SU-DHL-6 (cell line): ENCODE measurements at regions not wholly inside any gene's neighbourhood (a gene's known extent, or its start where the extent isn't known, plus 50 kb on each side); places are given as distances from the start of the nearest gene placed in this dataset.

Experiments used
- H2AFZ ChIP-seq: fragments of 200-600 bp; sonication (generic); 2 replicates; pipeline ENCODE4 v1.6.1; 2014; ENCODE audit warnings: low read depth, mild to moderate bottlenecking, moderate library complexity, mixed read lengths, antibody characterized with exemption, low read length; ENCODE audit not compliant: severe bottlenecking
- H3F3A ChIP-seq: fragments of 200-600 bp; shearing (Covaris generic); 2 replicates; pipeline ENCODE4 v1.6.0; 2016; ENCODE audit warnings: antibody characterized with exemption, mild to moderate bottlenecking; ENCODE audit not compliant: insufficient read depth
- H3K27ac ChIP-seq: fragments of 200-600 bp; sonication (generic); 2 replicates; pipeline ENCODE4 v1.5.1; 2016; ENCODE audit warnings: low read depth, mild to moderate bottlenecking, low read length, moderate library complexity, mixed read lengths
- H3K27me3 ChIP-seq: fragments of 200-600 bp; sonication (generic), shearing (Covaris generic); 2 replicates; pipeline ENCODE4 v1.6.0; 2014; ENCODE audit warnings: mild to moderate bottlenecking, low read length
- H3K36me3 ChIP-seq: fragments of 200-600 bp; sonication (generic); 2 replicates; pipeline ENCODE4 v1.6.1; 2014; ENCODE audit warnings: mild to moderate bottlenecking, low read length, mixed read lengths
- H3K4me2 ChIP-seq: fragments of 300-600, 200-600 bp; shearing (Covaris generic), sonication (generic); 2 replicates; pipeline ENCODE4 v1.6.0; 2014; ENCODE audit warnings: low read length, low read depth, mild to moderate bottlenecking; ENCODE audit not compliant: poor library complexity, severe bottlenecking
- H3K4me3 ChIP-seq: fragments of 200-600 bp; sonication (generic); 2 replicates; pipeline ENCODE4 v1.5.1; 2014; ENCODE audit warnings: antibody characterized with exemption, low read length, mild to moderate bottlenecking, mixed read lengths; ENCODE audit not compliant: insufficient read depth, poor library complexity, severe bottlenecking
- H3K79me2 ChIP-seq: fragments of 200-600 bp; sonication (generic); 2 replicates; pipeline ENCODE4 v1.6.1; 2014; ENCODE audit warnings: mild to moderate bottlenecking, low read length, moderate library complexity; ENCODE audit not compliant: insufficient read depth
- H3K9ac ChIP-seq: fragments of 200-600 bp; sonication (generic); 2 replicates; pipeline ENCODE4 v1.7.0; 2014; ENCODE audit warnings: mild to moderate bottlenecking, low read length
- H3K9me2 ChIP-seq: fragments of 200-600 bp; sonication (generic); replicated peaks from 2 replicates; pipeline ENCODE4 v1.6.1; 2014; ENCODE audit warnings: low read length; ENCODE audit not compliant: insufficient read depth
- H3K9me3 ChIP-seq: fragments of 200-600 bp; sonication (generic); 2 replicates; pipeline ENCODE4 v1.6.1; 2014; ENCODE audit warnings: low read length, mixed read lengths; ENCODE audit not compliant: insufficient read depth
- H4K20me1 ChIP-seq: fragments of 200-600 bp; sonication (generic); 2 replicates; pipeline ENCODE4 v1.6.1; 2014; ENCODE audit warnings: low read depth, mild to moderate bottlenecking, antibody characterized with exemption, low read length, moderate library complexity, mixed read lengths
- CTCF ChIP-seq: fragments of 200-600 bp; sonication (generic); IDR thresholded peaks from one replicate; pipeline ENCODE4 v1.5.1; 2017; ENCODE audit warnings: antibody characterized with exemption, mild to moderate bottlenecking, low read length, moderate library complexity; ENCODE audit not compliant: insufficient read depth, poor library complexity, severe bottlenecking
- EZH2phosphoT487 ChIP-seq: fragments of 200-600 bp; sonication (generic), shearing (Covaris generic); conservative IDR thresholded peaks from 2 replicates; pipeline ENCODE4 v1.6.1; 2018; ENCODE audit warnings: mild to moderate bottlenecking, antibody characterized with exemption, low read length, moderate library complexity, mixed read lengths

- Histone ChIP-seq H3K27ac (no peak overlapping the region), H3K9ac (no peak overlapping the region), H3K4me3 (no peak overlapping the region), H3K36me3 (no peaks in the 10 kb centered on the region; the same call in 1 of the 2 replicates), H3K27me3 (no peaks in the 10 kb centered on the region), H2AFZ (no peak overlapping the region), H3F3A (no peaks in the 10 kb centered on the region), H3K79me2 (no peaks in the 10 kb centered on the region), H4K20me1 (no peaks in the 10 kb centered on the region), H3K4me2 (no peak overlapping the region), H3K9me3 (peaks cover 25% of the 10 kb centered on the region; the same call in 1 of the 2 replicates), H3K9me2 (no peaks in the 10 kb centered on the region)
- no peak for TF ChIP-seq EZH2phosphoT487
- TF ChIP-seq CTCF, result no peak
These were observed 245.0 kb upstream of the B3GALT2 start for GRCh38 chr1:193431265-193431977.

GRCh38 chr1:193427524-193427923 lies 241.1 kb upstream of the B3GALT2 start:
- Histone ChIP-seq H3K79me2 (no peaks in the 10 kb centered on the region), H3K36me3 (no peaks in the 10 kb centered on the region), H3K4me2 (no peak overlapping the region), H3F3A (no peaks in the 10 kb centered on the region), H3K9me3 (peaks cover 6% of the 10 kb centered on the region; the same call in 1 of the 2 replicates), H3K27me3 (no peaks in the 10 kb centered on the region), H4K20me1 (no peaks in the 10 kb centered on the region), H3K27ac (no peak overlapping the region), H3K9me2 (no peaks in the 10 kb centered on the region), H2AFZ (no peak overlapping the region), H3K9ac (no peak overlapping the region), H3K4me3 (no peak overlapping the region)
- no peak for TF ChIP-seq EZH2phosphoT487
- TF ChIP-seq CTCF, result no peak

- Histone ChIP-seq H3K79me2 (no peaks in the 10 kb centered on the region), H3K4me2 (no peak overlapping the region), H3F3A (no peaks in the 10 kb centered on the region), H3K9me3 (no peaks in the 10 kb centered on the region; the same call in 1 of the 2 replicates), H3K27me3 (no peaks in the 10 kb centered on the region), H3K27ac (no peak overlapping the region), H2AFZ (no peak overlapping the region), H3K9me2 (no peaks in the 10 kb centered on the region), H3K36me3 (no peaks in the 10 kb centered on the region), H3K9ac (no peak overlapping the region), H4K20me1 (no peaks in the 10 kb centered on the region), H3K4me3 (no peak overlapping the region)
- TF ChIP-seq EZH2phosphoT487 (no peak), CTCF (no peak)
These were observed 239.6 kb upstream of the B3GALT2 start for GRCh38 chr1:193426061-193426460.
